Fibroblast of pulmonary artery (primary cell): ENCODE measurements at regions not wholly inside any gene's neighbourhood (a gene's known extent, or its start where the extent isn't known, plus 50 kb on each side); places are given as distances from the start of the nearest gene placed in this dataset.
"Not testable (repeated sequence)": the region's sequence is repeated elsewhere in the genome, so short reads cannot be mapped to it uniquely, and the experiment has no call there.

Source experiments
- DNase-seq: peaks from one replicate; pipeline ENCODE4 v3.0.0-alpha.2; 2010; ENCODE audit warnings: low read depth
- H3K4me3 ChIP-seq: replicated peaks from 2 replicates; pipeline ENCODE4 v1.5.1; 2011; ENCODE audit warnings: low read depth, mild to moderate bottlenecking, control low read depth, low read length, moderate library complexity
- CTCF ChIP-seq: IDR thresholded peaks from 2 replicates; pipeline ENCODE4 v1.5.1; 2011; ENCODE audit warnings: mild to moderate bottlenecking, control low read depth, low read length, inconsistent platforms; ENCODE audit errors: missing control alignments

GRCh38 chr5:112574536-112574935 lies 155.5 kb upstream of the EPB41L4A start:
- no peak overlapping the region for H3K4me3 ChIP-seq
- DNase-seq = no peak
- no peak for TF ChIP-seq CTCF

GRCh38 chr5:112576298-112576925 lies 157.3 kb upstream of the EPB41L4A start:
- H3K4me3 ChIP-seq = no peak overlapping the region
- no peak for TF ChIP-seq CTCF
- DNase-seq = peak; percentile 5

- TF ChIP-seq CTCF = no peak
- no peak overlapping the region for H3K4me3 ChIP-seq
- no peak for DNase-seq
These were observed 158.0 kb upstream of the APC start for GRCh38 chr5:112579599-112580170.

GRCh38 chr5:112581811-112582320 lies 155.8 kb upstream of the APC start:
- no peak overlapping the region for H3K4me3 ChIP-seq
- DNase-seq = no peak
- no peak for TF ChIP-seq CTCF

- no peak for TF ChIP-seq CTCF
- DNase-seq = no peak
- no peak overlapping the region for H3K4me3 ChIP-seq
These were observed 154.5 kb upstream of the APC start for GRCh38 chr5:112583166-112583565.

- no peak for DNase-seq
- no peak for TF ChIP-seq CTCF
- H3K4me3 ChIP-seq = no peak overlapping the region
These were observed 152.9 kb upstream of the APC start for GRCh38 chr5:112584781-112585180.

GRCh38 chr5:112586596-112587062 lies 151.1 kb upstream of the APC start:
- no peak overlapping the region for H3K4me3 ChIP-seq
- DNase-seq = no peak
- no peak for TF ChIP-seq CTCF

GRCh38 chr5:112590858-112591257 lies 146.8 kb upstream of the APC start:
- DNase-seq, H3K4me3 ChIP-seq: not testable (repeated sequence)
